ENCODE measurements at regions not wholly inside any gene's neighbourhood (a gene's known extent, or its start where the extent isn't known, plus 50 kb on each side); places are given as distances from the start of the nearest gene placed in this dataset.

GRCh38 chr2:106584304-106584954, 97.3 kb downstream of the CD8B2 start:
- H3K4me1 ChIP-seq (ENCODE audit: insufficient read depth, low read length, poor library complexity, severe bottlenecking) = no peaks in the 10 kb centered on the region
- no peaks in the 10 kb centered on the region for H3K36me3 ChIP-seq (ENCODE audit: insufficient read depth, low read length)
- ChIA-PET POLR2A (no interaction called here), CTCF (ENCODE audit: unreplicated experiment) (no interaction called here)
- no peaks in the 10 kb centered on the region for H3K79me2 ChIP-seq (ENCODE audit: insufficient read depth, low read depth, low read length)
- BruUV-seq (replicated peaks) = no TSS peak
- intact Hi-C loops (cut with micrococcal nuclease; ENCODE audit: unreplicated experiment) = no loop called here
- H3K9me2 ChIP-seq (ENCODE audit: insufficient read depth, low read length) = no peaks in the 10 kb centered on the region
- DNase-seq (ENCODE audit: low spot score) = no peak
- H2AFZ ChIP-seq (ENCODE audit: low read length) = no peak overlapping the region
- no peak overlapping the region for H3K4me2 ChIP-seq (ENCODE audit: low read length)
- no peak overlapping the region for H3K27ac ChIP-seq (ENCODE audit: low read depth, low read length, poor library complexity, severe bottlenecking)
- H4K20me1 ChIP-seq (ENCODE audit: insufficient read depth, low read length) = no peaks in the 10 kb centered on the region
- no peak overlapping the region for H3K4me3 ChIP-seq (ENCODE audit: low read depth, low read length, poor library complexity, severe bottlenecking)
- no peak for TF ChIP-seq EZH2phosphoT487 (IDR thresholded peaks at IDR 0.05; ENCODE audit: borderline replicate concordance, low read depth, low read length)
- TF ChIP-seq, protein P1, sequence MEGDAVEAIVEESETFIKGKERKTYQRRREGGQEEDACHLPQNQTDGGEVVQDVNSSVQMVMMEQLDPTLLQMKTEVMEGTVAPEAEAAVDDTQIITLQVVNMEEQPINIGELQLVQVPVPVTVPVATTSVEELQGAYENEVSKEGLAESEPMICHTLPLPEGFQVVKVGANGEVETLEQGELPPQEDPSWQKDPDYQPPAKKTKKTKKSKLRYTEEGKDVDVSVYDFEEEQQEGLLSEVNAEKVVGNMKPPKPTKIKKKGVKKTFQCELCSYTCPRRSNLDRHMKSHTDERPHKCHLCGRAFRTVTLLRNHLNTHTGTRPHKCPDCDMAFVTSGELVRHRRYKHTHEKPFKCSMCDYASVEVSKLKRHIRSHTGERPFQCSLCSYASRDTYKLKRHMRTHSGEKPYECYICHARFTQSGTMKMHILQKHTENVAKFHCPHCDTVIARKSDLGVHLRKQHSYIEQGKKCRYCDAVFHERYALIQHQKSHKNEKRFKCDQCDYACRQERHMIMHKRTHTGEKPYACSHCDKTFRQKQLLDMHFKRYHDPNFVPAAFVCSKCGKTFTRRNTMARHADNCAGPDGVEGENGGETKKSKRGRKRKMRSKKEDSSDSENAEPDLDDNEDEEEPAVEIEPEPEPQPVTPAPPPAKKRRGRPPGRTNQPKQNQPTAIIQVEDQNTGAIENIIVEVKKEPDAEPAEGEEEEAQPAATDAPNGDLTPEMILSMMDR (conservative IDR thresholded peaks at IDR 0.05; ENCODE audit: low read length) = no peak
- no peaks in the 10 kb centered on the region for H3K9me3 ChIP-seq (ENCODE audit: low read length)

GRCh38 chr2:106596844-106597243, 109.7 kb downstream of the CD8B2 start:
- H3K4me2 ChIP-seq (ENCODE audit: low read length) = no peak overlapping the region
- TF ChIP-seq, protein P1 (conservative IDR thresholded peaks at IDR 0.05; ENCODE audit: low read length) = peak; percentile 68
- no peak for TF ChIP-seq EZH2phosphoT487 (IDR thresholded peaks at IDR 0.05; ENCODE audit: borderline replicate concordance, low read depth, low read length)
- H3K4me3 ChIP-seq (ENCODE audit: low read depth, low read length, poor library complexity, severe bottlenecking) = no peak overlapping the region
- H3K27ac ChIP-seq (ENCODE audit: low read depth, low read length, poor library complexity, severe bottlenecking) = no peak overlapping the region
- peak; percentile 3 for DNase-seq (ENCODE audit: low spot score)
- H3K9me3 ChIP-seq (ENCODE audit: low read length) = no peaks in the 10 kb centered on the region
- no peaks in the 10 kb centered on the region for H3K4me1 ChIP-seq (ENCODE audit: insufficient read depth, low read length, poor library complexity, severe bottlenecking)
- ChIA-PET POLR2A (no interaction called here), CTCF (ENCODE audit: unreplicated experiment) (no interaction called here)
- H4K20me1 ChIP-seq (ENCODE audit: insufficient read depth, low read length) = no peaks in the 10 kb centered on the region
- intact Hi-C loops (cut with micrococcal nuclease; ENCODE audit: unreplicated experiment) = no loop called here
- no TSS peak for BruUV-seq (replicated peaks)
- H3K79me2 ChIP-seq (ENCODE audit: insufficient read depth, low read depth, low read length) = no peaks in the 10 kb centered on the region
- H3K9me2 ChIP-seq (ENCODE audit: insufficient read depth, low read length) = no peaks in the 10 kb centered on the region
- H2AFZ ChIP-seq (ENCODE audit: low read length) = no peak overlapping the region
- H3K36me3 ChIP-seq (ENCODE audit: insufficient read depth, low read length) = no peaks in the 10 kb centered on the region

GRCh38 chr2:106599540-106599939, 112.4 kb downstream of the CD8B2 start:
- Histone ChIP-seq H3K27ac (ENCODE audit: low read depth, low read length, poor library complexity, severe bottlenecking) (no peak overlapping the region), H3K4me2 (ENCODE audit: low read length) (no peak overlapping the region), H3K9me2 (ENCODE audit: insufficient read depth, low read length) (no peaks in the 10 kb centered on the region), H3K9me3 (ENCODE audit: low read length) (no peaks in the 10 kb centered on the region), H3K4me3 (ENCODE audit: low read depth, low read length, poor library complexity, severe bottlenecking) (no peak overlapping the region), H3K79me2 (ENCODE audit: insufficient read depth, low read depth, low read length) (no peaks in the 10 kb centered on the region), H4K20me1 (ENCODE audit: insufficient read depth, low read length) (no peaks in the 10 kb centered on the region), H3K4me1 (ENCODE audit: insufficient read depth, low read length, poor library complexity, severe bottlenecking) (no peaks in the 10 kb centered on the region), H2AFZ (ENCODE audit: low read length) (no peak overlapping the region), H3K36me3 (ENCODE audit: insufficient read depth, low read length) (no peaks in the 10 kb centered on the region)
- ChIA-PET CTCF (ENCODE audit: unreplicated experiment) (no interaction called here), POLR2A (no interaction called here)
- TF ChIP-seq, protein P1 (conservative IDR thresholded peaks at IDR 0.05; ENCODE audit: low read length) = no peak
- no peak for TF ChIP-seq EZH2phosphoT487 (IDR thresholded peaks at IDR 0.05; ENCODE audit: borderline replicate concordance, low read depth, low read length)
- DNase-seq (ENCODE audit: low spot score) = no peak
- no TSS peak for BruUV-seq (replicated peaks)
- intact Hi-C loops (cut with micrococcal nuclease; ENCODE audit: unreplicated experiment) = no loop called here

All from OCI-LY7 (cell line).